Posterior vena cava (tissue), 2 donors: ENCODE measurements at regions not wholly inside any gene's neighbourhood (a gene's known extent, or its start where the extent isn't known, plus 50 kb on each side); places are given as distances from the start of the nearest gene placed in this dataset.

Experiments used
- DNase-seq: peaks from one replicate; pipeline ENCODE4 v3.0.0-alpha.2; 2020; ENCODE audit warnings: low spot score
- intact Hi-C, 2 donors: fragments of 100-400 bp; cut with DNase I; formaldehyde crosslinking; loops; one replicate each; pipeline versions ENCODE4 v1.14.1 to v1.14.2; 2022 to 2023
- donor health status: DM: yes; HTN: yes; CAD: no.
- donor health status: DM: yes; HTN: yes; CAD: no.

DNA sequence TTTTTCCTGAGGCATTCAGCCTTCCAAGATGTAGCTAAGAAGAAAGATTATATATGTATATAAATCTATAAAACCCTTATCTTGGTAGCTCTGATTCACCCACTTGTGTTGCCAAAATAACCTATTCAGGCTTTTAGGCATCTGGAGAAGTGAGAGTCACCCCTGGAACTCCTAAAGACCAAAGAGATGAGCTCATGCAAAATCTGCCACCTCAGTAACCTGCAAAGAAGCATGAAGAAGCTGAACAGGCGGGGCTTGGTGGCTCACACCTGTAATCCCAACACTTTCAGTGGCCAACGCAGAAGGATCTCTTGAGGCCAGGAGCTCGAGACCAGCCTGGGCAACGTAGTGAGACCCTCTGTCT is 393.7 kb downstream of the FOXO1 start:
- intact Hi-C loops: no loop called here
- no peak for DNase-seq

DNA sequence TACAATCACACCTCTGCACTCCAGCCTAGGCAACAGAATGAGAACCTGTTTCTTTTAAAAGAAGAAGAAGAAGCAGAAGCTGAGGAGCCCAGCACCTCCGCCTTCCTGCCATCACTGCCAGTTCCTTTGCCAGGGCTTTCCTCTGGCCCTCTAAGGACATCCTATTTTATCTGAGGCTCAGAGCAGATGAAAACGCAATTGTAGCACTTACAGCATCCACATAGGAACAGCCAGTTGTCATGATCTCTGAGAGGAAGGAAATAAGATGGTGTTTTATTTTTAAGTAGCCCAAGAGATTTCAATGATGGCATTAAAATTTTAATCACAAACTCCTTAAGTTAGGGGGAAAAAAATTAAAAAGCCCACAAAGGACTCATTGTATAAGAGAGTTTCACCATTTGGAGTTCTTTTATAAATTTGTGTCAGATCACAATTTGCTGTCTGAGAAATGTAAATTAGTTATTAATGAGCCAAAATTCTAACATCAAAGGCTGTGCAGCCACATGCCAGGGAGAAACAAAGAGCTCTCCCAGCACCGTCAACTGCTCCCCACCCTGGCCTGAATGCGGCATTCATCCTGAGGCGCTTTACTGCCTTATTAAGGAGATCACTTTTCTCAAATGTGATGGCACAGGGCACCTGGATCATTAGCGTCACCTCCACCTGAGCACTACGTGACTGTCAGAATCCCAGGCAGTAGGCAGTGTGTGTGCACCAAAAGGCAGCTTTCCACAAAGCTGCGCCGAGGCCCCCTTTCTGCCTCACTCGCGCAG is 393.0 kb downstream of the FOXO1 start:
- DNase-seq: no peak
- intact Hi-C loops: no loop called here

DNA sequence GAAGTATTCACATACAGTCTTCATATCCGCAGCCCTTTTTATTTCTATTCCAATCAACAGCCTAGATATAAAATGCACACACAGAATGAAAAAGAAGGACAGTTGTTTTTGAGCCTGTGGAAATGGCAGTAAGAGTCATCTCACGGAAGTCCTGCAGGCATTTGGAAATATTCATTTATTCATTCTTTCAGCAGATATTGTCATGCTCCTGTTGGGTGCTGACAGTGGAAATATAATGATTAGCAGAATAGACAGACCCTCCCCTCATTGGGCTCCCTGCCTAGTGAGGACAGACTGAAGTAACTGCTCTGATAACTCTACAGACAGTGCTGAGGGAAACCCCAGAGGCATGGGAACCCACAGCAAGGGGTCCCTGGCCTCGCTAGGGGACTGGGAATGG is 392.3 kb downstream of the FOXO1 start:
- intact Hi-C loops: no loop called here
- DNase-seq: no peak

GRCh38 chr13:40275155-40275554 is 391.3 kb downstream of the FOXO1 start:
- no peak for DNase-seq
- intact Hi-C loops: no loop called here

GRCh38 chr13:40275636-40276035 is 390.8 kb downstream of the FOXO1 start:
- intact Hi-C loops: no loop called here

GRCh38 chr13:40283666-40284065 is 382.8 kb downstream of the FOXO1 start:
- DNase-seq: no peak
- intact Hi-C loops: no loop called here

More at GRCh38 chr13:40275636-40276035, 390.8 kb downstream of the FOXO1 start:
- DNase-seq: no peak

DNA sequence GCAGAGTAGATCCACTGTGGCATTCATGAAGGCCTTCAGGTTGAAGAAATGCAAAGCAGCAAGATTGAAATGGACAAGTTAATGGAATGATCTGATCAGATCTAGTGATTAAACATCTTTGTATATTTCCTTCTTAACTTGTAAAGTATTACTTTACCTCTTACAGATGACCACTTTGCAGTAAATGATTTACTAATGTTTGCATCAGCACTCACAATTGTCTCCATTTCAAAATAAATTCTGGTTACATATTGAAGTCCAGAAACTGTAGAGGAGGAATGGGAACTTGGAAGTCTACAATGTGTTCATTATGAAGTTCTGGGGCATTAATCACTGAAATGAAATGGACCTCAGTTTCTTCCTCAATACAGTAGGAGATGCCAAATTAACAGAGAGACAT is 380.8 kb downstream of the FOXO1 start:
- no peak for DNase-seq
- intact Hi-C loops: no loop called here

- DNase-seq: no peak
- intact Hi-C loops: no loop called here
These were observed 379.0 kb downstream of the FOXO1 start for GRCh38 chr13:40287428-40287827.

DNA sequence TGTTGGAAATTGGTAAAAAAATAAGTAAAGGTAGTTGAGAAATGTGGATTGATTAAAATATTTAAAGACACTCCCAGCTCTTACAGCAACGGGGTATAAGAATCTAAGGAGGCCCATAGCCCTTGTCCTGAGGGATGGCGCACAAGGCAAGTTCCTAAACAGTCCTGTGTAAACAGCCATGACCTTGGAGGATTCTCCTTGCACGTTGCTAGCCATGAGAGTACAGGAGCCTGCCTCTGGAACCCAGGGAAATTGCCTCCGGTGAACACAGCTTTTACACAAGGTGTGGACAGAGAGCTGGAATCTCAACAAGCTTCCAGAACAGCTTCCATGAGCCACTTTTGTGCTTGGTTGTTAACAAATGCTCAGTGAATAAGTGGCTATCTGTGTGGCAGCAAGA is 378.2 kb downstream of the FOXO1 start:
- intact Hi-C loops: no loop called here
- no peak for DNase-seq

DNA sequence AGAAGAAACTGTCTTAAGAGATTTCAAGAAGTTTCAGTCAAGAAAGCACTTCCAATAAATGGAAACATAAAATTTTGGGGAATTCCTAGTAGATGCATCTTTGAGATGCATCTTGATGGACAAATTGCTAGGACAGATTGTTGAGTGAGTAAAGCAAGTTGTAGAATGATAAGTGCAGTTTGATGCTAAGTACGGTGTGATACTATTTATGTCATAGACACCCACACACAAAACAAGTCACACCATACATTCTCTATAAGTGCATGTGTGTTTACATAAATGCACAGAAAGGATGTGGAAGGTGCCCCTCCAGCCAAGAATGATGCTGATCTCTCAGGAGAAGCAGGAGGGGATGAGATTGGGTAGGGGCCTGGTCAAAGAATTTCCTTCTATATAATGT is 375.7 kb downstream of the FOXO1 start:
- no peak for DNase-seq
- intact Hi-C loops: no loop called here

- intact Hi-C loops: no loop called here
- DNase-seq: no peak
These were observed 374.3 kb downstream of the FOXO1 start for GRCh38 chr13:40292108-40292507.

DNA sequence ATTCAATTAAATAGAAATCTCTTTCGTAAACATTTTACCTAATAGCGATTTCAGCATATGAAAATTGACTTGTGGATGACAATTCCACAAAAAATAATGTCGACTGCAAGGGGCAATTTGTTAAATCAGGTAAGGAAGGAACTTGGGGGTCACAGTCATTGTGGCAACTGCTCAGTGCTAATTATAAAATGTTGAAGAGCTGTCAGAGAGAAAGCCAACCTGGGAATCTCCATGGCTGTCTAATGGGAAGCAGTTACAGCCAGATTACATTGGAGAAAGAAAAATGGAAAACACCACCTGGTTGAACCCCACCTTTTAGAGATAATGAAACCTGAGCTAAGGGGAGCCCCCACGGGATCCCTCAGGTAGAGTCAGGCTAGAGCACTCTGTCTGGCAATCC is 373.9 kb downstream of the FOXO1 start:
- intact Hi-C loops: no loop called here
- no peak for DNase-seq

DNA sequence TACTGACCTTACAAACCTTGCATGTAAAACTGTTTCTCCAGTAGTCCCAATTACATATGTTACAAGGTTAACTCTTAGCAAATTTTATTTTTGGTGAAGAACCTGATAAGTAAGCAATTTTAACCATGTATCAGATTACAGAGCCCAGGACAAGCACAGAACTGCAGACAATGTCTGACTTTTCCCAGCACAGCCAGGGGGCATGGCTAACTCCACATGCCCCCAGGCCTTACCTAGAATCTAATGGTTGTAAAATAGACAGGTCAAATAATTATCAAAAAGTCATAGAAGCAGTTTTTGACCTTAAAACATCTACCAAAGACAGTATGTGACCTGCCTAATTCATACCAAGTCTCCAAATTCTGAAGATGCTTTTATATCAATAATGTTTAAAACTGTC is 364.1 kb downstream of the FOXO1 start:
- intact Hi-C loops: no loop called here
- no peak for DNase-seq

GRCh38 chr13:40304391-40304790 is 362.1 kb downstream of the FOXO1 start:
- DNase-seq: no peak

GRCh38 chr13:40306817-40307216 is 359.6 kb downstream of the FOXO1 start:
- intact Hi-C loops: no loop called here
- DNase-seq: no peak

More at GRCh38 chr13:40304391-40304790, 362.1 kb downstream of the FOXO1 start:
- intact Hi-C loops: no loop called here

DNA sequence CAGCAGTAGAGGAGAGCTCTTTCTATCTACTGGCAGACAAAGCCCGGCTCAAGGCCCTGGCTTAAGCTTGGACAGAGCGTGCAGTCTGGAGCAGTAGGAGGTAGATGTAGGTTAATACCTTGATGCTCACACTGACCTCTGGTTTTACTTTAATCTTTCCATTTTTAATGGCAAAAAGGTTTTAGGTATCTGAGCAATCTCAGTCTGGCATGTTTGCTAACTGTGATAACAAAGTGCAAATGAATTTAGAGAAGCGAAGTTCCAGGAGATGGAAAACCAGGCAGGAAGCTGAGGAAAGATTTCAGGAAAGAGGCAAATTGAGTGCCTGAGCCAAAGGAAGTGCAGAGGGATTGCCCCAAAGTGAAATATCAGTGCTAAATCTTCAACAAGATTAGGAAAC is 356.6 kb downstream of the FOXO1 start:
- no peak for DNase-seq
- intact Hi-C loops: no loop called here

- DNase-seq: no peak
- intact Hi-C loops: no loop called here
These were observed 354.9 kb downstream of the FOXO1 start for GRCh38 chr13:40311356-40312101.

DNA sequence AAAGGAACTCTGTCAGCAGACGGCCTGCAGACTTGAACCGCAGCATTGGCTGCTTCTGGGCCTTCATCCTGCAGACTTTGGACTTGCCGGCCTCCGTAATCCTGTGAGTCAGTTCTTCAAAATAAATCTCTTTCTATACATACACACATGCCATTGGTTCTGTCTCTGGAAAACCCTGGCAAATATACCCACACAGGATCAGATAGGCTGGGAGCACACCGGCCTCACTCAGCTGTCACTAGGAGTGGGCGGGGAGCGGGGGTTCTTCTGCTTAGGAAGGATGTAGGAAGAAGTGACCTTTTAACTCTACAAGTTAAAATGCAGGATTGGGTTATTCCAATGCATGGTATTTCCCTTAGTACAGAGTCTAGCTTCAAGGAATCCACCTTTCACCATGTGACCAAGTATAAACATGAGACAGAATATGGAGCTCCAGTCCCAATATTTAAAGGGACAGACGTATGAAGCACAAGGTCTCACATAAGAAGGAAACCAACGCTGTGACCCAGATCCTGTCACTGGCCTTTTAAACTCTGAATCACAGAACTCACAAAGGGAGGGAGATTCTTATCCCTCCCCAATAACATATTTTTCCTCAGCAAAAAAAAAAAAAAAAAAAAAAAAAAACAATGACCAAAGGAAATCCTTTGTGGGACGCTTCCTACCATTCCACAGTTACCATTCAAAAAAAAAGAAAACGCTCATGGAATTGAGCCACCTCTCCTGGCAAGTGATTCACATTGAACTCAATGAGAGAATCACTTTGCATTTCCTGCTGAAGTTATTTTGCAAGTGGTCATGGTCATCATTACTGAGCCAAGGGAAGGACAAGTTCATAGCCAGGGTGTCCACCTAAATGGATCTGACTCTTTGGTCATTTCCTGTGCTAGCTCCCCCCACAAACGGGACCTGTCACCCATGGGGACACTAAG is 352.9 kb downstream of the FOXO1 start:
- no peak for DNase-seq
- intact Hi-C loops: no loop called here

- intact Hi-C loops: no loop called here
- no peak for DNase-seq
These were observed 350.9 kb downstream of the FOXO1 start for GRCh38 chr13:40315416-40316064.

GRCh38 chr13:40316301-40316700 is 350.1 kb downstream of the FOXO1 start:
- intact Hi-C loops: no loop called here
- no peak for DNase-seq
